ENCODE measurements at regions not wholly inside any gene's neighbourhood (a gene's known extent, or its start where the extent isn't known, plus 50 kb on each side); places are given as distances from the start of the nearest gene placed in this dataset.

DNA sequence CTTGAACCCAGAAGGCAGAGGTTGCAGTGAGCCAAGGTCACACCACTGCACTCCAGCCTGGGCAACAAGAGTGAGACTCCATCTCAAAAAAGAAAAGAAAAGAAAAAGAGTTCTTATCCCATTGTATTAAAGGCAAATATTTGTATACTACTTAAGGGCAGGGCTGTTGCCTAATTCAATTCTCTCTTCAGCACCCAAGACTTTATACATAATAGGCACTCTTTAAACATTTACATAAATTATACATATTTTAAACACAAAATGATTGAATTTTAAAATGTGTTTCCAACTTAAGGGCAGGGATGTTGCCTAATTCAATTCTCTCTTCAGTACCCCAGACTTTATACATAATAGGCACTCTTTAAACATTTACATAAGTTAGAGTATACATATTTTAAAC lies 424.3 kb upstream of the ARID1B start:
- H3K27me3 ChIP-seq (ENCODE audit: control insufficient read depth in 2 of 2, insufficient read depth in 2 of 2, low read length in 2 of 2), result no peaks in the 10 kb centered on the region
- CTCF ChIA-PET, result no interaction called here
- no peak overlapping the region for H3K4me3 ChIP-seq (ENCODE audit: low read length)
- no peaks in the 10 kb centered on the region for H3K36me3 ChIP-seq (ENCODE audit: control insufficient read depth in 2 of 3, insufficient read depth in 3 of 3, low read length in 3 of 3)
- Mint-ChIP-seq H3K27me3 (peaks cover 0 to 14% (median 6%) of the 10 kb centered on the region in 5 donors), H3K4me1 (peaks cover 0 to 6% (median 0%) of the 10 kb centered on the region in 7 donors), H3K36me3 (peaks cover 0 to 9% (median 5%) of the 10 kb centered on the region in 5 donors), H3K27ac (no peak overlapping the region), H3K4me3 (no peak overlapping the region), H3K9me3 (peaks cover 0 to 9% (median 3%) of the 10 kb centered on the region in 11 donors)
- POLR2A ChIA-PET, result no interaction called here
- no peak for DNase-seq
- ATAC-seq, result no peak
- no peaks in the 10 kb centered on the region for H3K9me3 ChIP-seq (ENCODE audit: control insufficient read depth in 2 of 3, low read length in 3 of 3)
- intact Hi-C loops (cut with micrococcal nuclease), result no loop called here
- H3K27ac ChIP-seq (ENCODE audit: low read depth, low read length), result no peak overlapping the region
- H3K4me1 ChIP-seq (ENCODE audit: control insufficient read depth in 2 of 2, insufficient read depth in 2 of 2, low read length in 2 of 2), result no peaks in the 10 kb centered on the region

DNA sequence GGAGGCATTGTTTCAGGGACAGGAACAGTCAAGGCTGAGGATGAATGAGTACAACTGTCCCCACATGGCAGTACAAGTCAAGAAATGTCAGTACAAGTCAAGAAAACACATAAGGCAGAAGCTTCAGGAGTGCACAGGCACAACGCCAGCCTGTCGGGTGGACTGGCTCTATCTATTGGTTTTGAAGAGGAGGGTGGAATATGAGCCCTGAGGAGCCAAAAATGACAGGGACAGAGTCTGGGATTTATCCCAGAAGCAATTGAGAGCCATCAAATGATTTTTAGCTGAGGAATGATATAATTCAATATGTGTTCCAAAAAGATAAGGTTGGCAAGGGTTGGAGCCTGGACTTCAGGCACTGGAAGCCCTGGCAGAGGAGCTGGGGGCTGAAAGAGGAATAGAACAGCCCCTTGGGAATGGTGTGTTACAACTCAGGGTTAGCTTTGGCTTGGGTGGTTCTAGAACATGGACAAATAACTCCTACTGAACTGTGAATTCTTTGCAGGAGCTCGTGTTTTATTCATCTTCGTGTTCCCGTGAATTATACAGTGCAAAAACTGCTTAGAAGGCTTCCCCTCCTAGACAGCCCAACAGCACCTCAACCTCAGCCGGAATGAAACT lies 425.7 kb upstream of the ARID1B start:
- CTCF ChIA-PET, result interaction anchor here (0.5 kb wide), 1 partner anchor 210 kb away, joined by 3 read pairs; no protein-coding TSS in a partner anchor
- H3K9me3 Mint-ChIP-seq, result peaks cover 0 to 5% (median 0%) of the 10 kb centered on the region in 11 donors
- ATAC-seq (no peak), DNase-seq (no peak)
- no peaks in the 10 kb centered on the region for H3K36me3 Mint-ChIP-seq
- Histone ChIP-seq H3K9me3 (ENCODE audit: control insufficient read depth in 2 of 3, low read length in 3 of 3) (no peaks in the 10 kb centered on the region), H3K27ac (ENCODE audit: low read depth, low read length) (no peak overlapping the region), H3K4me1 (ENCODE audit: control insufficient read depth in 2 of 2, insufficient read depth in 2 of 2, low read length in 2 of 2) (no peaks in the 10 kb centered on the region), H3K27me3 (ENCODE audit: control insufficient read depth in 2 of 2, insufficient read depth in 2 of 2, low read length in 2 of 2) (no peaks in the 10 kb centered on the region), H3K4me3 (ENCODE audit: low read length) (no peak overlapping the region), H3K36me3 (ENCODE audit: control insufficient read depth in 2 of 3, insufficient read depth in 3 of 3, low read length in 3 of 3) (no peaks in the 10 kb centered on the region)
- H3K4me1 Mint-ChIP-seq, result peaks cover 0 to 6% (median 0%) of the 10 kb centered on the region in 7 donors
- peaks cover 0 to 7% (median 5%) of the 10 kb centered on the region in 5 donors for H3K27me3 Mint-ChIP-seq
- POLR2A ChIA-PET, result no interaction called here
- no peak overlapping the region for H3K4me3 Mint-ChIP-seq
- peak overlapping the region in 1 of 9 donors; percentile 17 for H3K27ac Mint-ChIP-seq
- intact Hi-C loops (cut with micrococcal nuclease), result no loop called here

DNA sequence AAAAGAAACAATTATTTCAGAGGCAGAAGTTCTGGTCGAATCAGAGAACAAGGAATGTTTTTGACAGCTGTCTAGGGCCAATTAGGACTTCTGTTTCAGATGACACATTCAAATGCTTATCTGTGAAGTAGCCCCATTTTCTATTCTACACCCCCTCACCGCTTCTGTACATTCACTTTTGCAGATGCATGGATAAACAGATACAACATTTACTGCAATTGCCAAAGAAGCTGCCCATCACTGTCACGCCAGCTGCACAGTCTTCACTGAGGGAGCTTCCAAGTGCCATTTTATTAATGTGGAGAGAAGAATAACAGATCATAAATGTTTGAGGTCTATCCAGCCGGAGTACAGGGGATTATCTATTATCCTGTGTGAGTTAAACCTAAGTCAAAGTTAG lies 426.8 kb upstream of the ARID1B start:
- Mint-ChIP-seq H3K4me1 (peaks cover 0 to 6% (median 0%) of the 10 kb centered on the region in 7 donors), H3K4me3 (no peak overlapping the region), H3K27ac (no peak overlapping the region), H3K36me3 (no peaks in the 10 kb centered on the region), H3K27me3 (peaks cover 0 to 7% (median 5%) of the 10 kb centered on the region in 5 donors), H3K9me3 (peaks cover 0 to 4% (median 0%) of the 10 kb centered on the region in 11 donors)
- CTCF ChIA-PET, result no interaction called here
- Histone ChIP-seq H3K27me3 (ENCODE audit: control insufficient read depth in 2 of 2, insufficient read depth in 2 of 2, low read length in 2 of 2) (no peaks in the 10 kb centered on the region), H3K36me3 (ENCODE audit: control insufficient read depth in 2 of 3, insufficient read depth in 3 of 3, low read length in 3 of 3) (no peaks in the 10 kb centered on the region), H3K27ac (ENCODE audit: low read depth, low read length) (no peak overlapping the region), H3K9me3 (ENCODE audit: control insufficient read depth in 2 of 3, low read length in 3 of 3) (no peaks in the 10 kb centered on the region), H3K4me1 (ENCODE audit: control insufficient read depth in 2 of 2, insufficient read depth in 2 of 2, low read length in 2 of 2) (no peaks in the 10 kb centered on the region), H3K4me3 (ENCODE audit: low read length) (no peak overlapping the region)
- DNase-seq (no peak), ATAC-seq (no peak)
- POLR2A ChIA-PET, result no interaction called here
- intact Hi-C loops (cut with micrococcal nuclease), result no loop called here

DNA sequence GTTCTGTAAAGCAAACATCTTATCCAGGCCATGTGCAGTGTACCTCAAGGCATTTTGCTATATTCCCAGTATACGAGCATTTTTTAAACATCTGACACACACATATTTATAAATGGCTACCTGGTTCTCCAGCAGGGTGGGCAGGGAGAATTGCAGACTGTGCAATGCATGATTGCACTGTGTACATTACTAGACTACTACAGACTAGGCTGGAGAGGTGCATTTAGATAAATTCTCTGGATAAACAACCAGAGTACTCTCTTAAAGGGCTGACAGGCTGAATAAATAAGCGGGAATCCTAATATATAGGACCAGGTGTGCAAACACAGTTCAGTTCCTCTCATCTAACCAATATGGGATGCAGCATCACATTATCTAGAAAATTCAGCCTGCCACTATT lies 428.3 kb upstream of the ARID1B start:
- Histone ChIP-seq H3K27me3 (ENCODE audit: control insufficient read depth in 2 of 2, insufficient read depth in 2 of 2, low read length in 2 of 2) (no peaks in the 10 kb centered on the region), H3K4me1 (ENCODE audit: control insufficient read depth in 2 of 2, insufficient read depth in 2 of 2, low read length in 2 of 2) (no peaks in the 10 kb centered on the region), H3K9me3 (ENCODE audit: control insufficient read depth in 2 of 3, low read length in 3 of 3) (no peaks in the 10 kb centered on the region), H3K4me3 (ENCODE audit: low read length) (no peak overlapping the region), H3K27ac (ENCODE audit: low read depth, low read length) (no peak overlapping the region), H3K36me3 (ENCODE audit: control insufficient read depth in 2 of 3, insufficient read depth in 3 of 3, low read length in 3 of 3) (no peaks in the 10 kb centered on the region)
- peaks cover 0 to 4% (median 0%) of the 10 kb centered on the region in 11 donors for H3K9me3 Mint-ChIP-seq
- no peaks in the 10 kb centered on the region for H3K36me3 Mint-ChIP-seq
- no peak overlapping the region for H3K27ac Mint-ChIP-seq
- no peak for ATAC-seq
- H3K4me1 Mint-ChIP-seq, result peaks cover 0 to 6% (median 0%) of the 10 kb centered on the region in 7 donors
- H3K4me3 Mint-ChIP-seq, result no peak overlapping the region
- intact Hi-C loops (cut with micrococcal nuclease), result no loop called here
- CTCF ChIA-PET, result no interaction called here
- POLR2A ChIA-PET, result no interaction called here
- DNase-seq, result no peak
- peaks cover 0 to 7% (median 5%) of the 10 kb centered on the region in 5 donors for H3K27me3 Mint-ChIP-seq

DNA sequence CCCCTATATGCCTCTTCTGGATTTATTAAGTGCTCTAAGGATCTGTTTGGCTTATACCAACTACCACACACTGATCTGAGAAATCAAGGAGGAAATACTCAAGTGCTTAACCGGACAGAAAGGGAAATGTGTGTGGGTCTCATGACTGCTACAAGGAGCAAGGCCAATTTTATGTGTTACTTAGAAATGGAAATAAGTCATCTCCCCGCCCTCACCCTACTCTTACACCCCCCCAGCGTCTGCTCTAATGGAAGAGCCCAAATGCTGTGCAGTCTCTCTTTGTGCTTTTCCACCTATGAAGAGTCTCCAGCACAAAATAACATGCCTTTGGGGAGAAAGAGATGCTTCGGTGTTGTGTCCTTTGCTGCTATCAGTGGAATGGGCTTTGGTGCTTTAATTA lies 428.8 kb upstream of the ARID1B start:
- H3K27ac ChIP-seq (ENCODE audit: low read depth, low read length), result no peak overlapping the region
- H3K36me3 Mint-ChIP-seq, result no peaks in the 10 kb centered on the region
- peaks cover 0 to 4% (median 0%) of the 10 kb centered on the region in 11 donors for H3K9me3 Mint-ChIP-seq
- ATAC-seq, result no peak
- no peaks in the 10 kb centered on the region for H3K27me3 ChIP-seq (ENCODE audit: control insufficient read depth in 2 of 2, insufficient read depth in 2 of 2, low read length in 2 of 2)
- H3K27ac Mint-ChIP-seq, result no peak overlapping the region
- no peak for DNase-seq
- H3K4me1 Mint-ChIP-seq, result peaks cover 0 to 6% (median 0%) of the 10 kb centered on the region in 7 donors
- intact Hi-C loops (cut with micrococcal nuclease), result no loop called here
- no peak overlapping the region for H3K4me3 Mint-ChIP-seq
- no peaks in the 10 kb centered on the region for H3K9me3 ChIP-seq (ENCODE audit: control insufficient read depth in 2 of 3, low read length in 3 of 3)
- H3K4me1 ChIP-seq (ENCODE audit: control insufficient read depth in 2 of 2, insufficient read depth in 2 of 2, low read length in 2 of 2), result no peaks in the 10 kb centered on the region
- no peak overlapping the region for H3K4me3 ChIP-seq (ENCODE audit: low read length)
- CTCF ChIA-PET, result no interaction called here
- H3K36me3 ChIP-seq (ENCODE audit: control insufficient read depth in 2 of 3, insufficient read depth in 3 of 3, low read length in 3 of 3), result no peaks in the 10 kb centered on the region
- POLR2A ChIA-PET, result no interaction called here
- H3K27me3 Mint-ChIP-seq, result peaks cover 0 to 7% (median 5%) of the 10 kb centered on the region in 5 donors

DNA sequence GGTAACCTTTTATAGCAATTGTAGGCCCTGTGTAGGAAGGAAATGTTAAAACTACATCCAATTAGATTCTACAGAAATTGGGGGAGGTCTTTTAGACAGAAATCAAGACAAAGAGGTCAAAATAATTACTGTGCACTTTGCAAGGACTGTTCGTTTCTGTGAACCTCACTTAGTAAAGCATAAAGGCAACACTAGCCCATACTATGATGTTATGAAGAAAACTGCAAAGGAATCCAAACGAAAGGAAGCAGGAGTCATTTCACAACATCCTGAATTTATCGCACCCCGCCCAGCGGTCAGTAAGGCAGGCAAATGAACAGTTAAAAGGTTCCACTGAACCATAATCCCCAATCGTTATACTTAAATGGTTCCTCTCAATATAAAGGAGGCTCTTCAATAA lies 429.5 kb upstream of the ARID1B start:
- Histone ChIP-seq H3K9me3 (ENCODE audit: control insufficient read depth in 2 of 3, low read length in 3 of 3) (no peaks in the 10 kb centered on the region), H3K27ac (ENCODE audit: low read depth, low read length) (no peak overlapping the region), H3K4me1 (ENCODE audit: control insufficient read depth in 2 of 2, insufficient read depth in 2 of 2, low read length in 2 of 2) (no peaks in the 10 kb centered on the region), H3K27me3 (ENCODE audit: control insufficient read depth in 2 of 2, insufficient read depth in 2 of 2, low read length in 2 of 2) (no peaks in the 10 kb centered on the region), H3K36me3 (ENCODE audit: control insufficient read depth in 2 of 3, insufficient read depth in 3 of 3, low read length in 3 of 3) (no peaks in the 10 kb centered on the region), H3K4me3 (ENCODE audit: low read length) (no peak overlapping the region)
- intact Hi-C loops (cut with micrococcal nuclease), result no loop called here
- H3K27ac Mint-ChIP-seq, result no peak overlapping the region
- H3K9me3 Mint-ChIP-seq, result peaks cover 0 to 4% (median 0%) of the 10 kb centered on the region in 11 donors
- H3K36me3 Mint-ChIP-seq, result no peaks in the 10 kb centered on the region
- H3K4me3 Mint-ChIP-seq, result no peak overlapping the region
- H3K4me1 Mint-ChIP-seq, result peaks cover 0 to 6% (median 0%) of the 10 kb centered on the region in 7 donors
- ChIA-PET CTCF (no interaction called here), POLR2A (no interaction called here)
- no peak for ATAC-seq
- peaks cover 0 to 7% (median 5%) of the 10 kb centered on the region in 5 donors for H3K27me3 Mint-ChIP-seq
- DNase-seq, result no peak

DNA sequence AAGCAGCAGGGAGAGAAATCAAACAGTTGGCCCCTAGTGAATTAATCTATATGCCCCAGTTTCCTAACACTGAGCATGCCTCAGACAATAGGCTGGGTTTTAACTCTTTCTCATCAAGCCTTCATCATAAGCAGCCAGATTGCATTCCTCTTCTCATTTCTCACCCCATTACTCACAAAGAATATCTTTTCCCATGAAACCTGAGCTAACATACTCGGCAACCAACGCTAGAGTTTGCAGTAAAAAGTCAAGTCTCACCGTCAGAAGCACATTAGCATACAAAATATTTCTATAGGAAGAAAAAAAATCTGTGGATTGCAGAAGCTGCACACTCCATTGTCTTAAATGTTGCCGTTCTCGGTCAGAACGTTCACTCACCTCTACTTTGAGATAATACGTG lies 429.9 kb upstream of the ARID1B start:
- CTCF ChIA-PET, result no interaction called here
- intact Hi-C loops (cut with micrococcal nuclease), result no loop called here
- no peaks in the 10 kb centered on the region for H3K9me3 ChIP-seq (ENCODE audit: control insufficient read depth in 2 of 3, low read length in 3 of 3)
- H3K36me3 ChIP-seq (ENCODE audit: control insufficient read depth in 2 of 3, insufficient read depth in 3 of 3, low read length in 3 of 3), result no peaks in the 10 kb centered on the region
- Mint-ChIP-seq H3K36me3 (no peaks in the 10 kb centered on the region), H3K4me1 (peaks cover 0 to 6% (median 0%) of the 10 kb centered on the region in 7 donors), H3K4me3 (no peak overlapping the region), H3K27ac (no peak overlapping the region), H3K27me3 (peaks cover 0 to 7% (median 5%) of the 10 kb centered on the region in 5 donors), H3K9me3 (peaks cover 0 to 4% (median 0%) of the 10 kb centered on the region in 11 donors)
- no peak for DNase-seq
- no peak overlapping the region for H3K4me3 ChIP-seq (ENCODE audit: low read length)
- H3K27ac ChIP-seq (ENCODE audit: low read depth, low read length), result no peak overlapping the region
- ATAC-seq, result no peak
- no peaks in the 10 kb centered on the region for H3K4me1 ChIP-seq (ENCODE audit: control insufficient read depth in 2 of 2, insufficient read depth in 2 of 2, low read length in 2 of 2)
- no peaks in the 10 kb centered on the region for H3K27me3 ChIP-seq (ENCODE audit: control insufficient read depth in 2 of 2, insufficient read depth in 2 of 2, low read length in 2 of 2)
- POLR2A ChIA-PET, result interaction anchor here (0.6 kb wide), 1 partner anchor 186 kb away, joined by 3 read pairs; no protein-coding TSS in a partner anchor

All from naive thymus-derived CD4-positive, alpha-beta T cell (primary cell).